H1 (cell line): ENCODE measurements at regions not wholly inside any gene's neighbourhood (a gene's known extent, or its start where the extent isn't known, plus 50 kb on each side); places are given as distances from the start of the nearest gene placed in this dataset.

Experiments used
- CTCF ChIA-PET: fragments of 300-600 bp; sonication (Branson Sonifier 250); formaldehyde crosslinking; loops from one replicate; lab custom pipeline; 2021; ENCODE audit not compliant: partially characterized antibody; lab: Charles Lee
- POLR2A ChIA-PET: fragments of 300-600 bp; sonication (Branson Sonifier 250); formaldehyde crosslinking; loops from one replicate; lab custom pipeline; 2021; ENCODE audit warnings: inconsistent platforms; ENCODE audit not compliant: partially characterized antibody; lab: Charles Lee
- DNase-seq, 2 experiments: peaks; one replicate each; pipeline versions ENCODE4 v3.0.0 to v3.0.0-alpha.2; 2010 to 2022; ENCODE audit warnings: low spot score in 2 of 2, low read depth in 1 of 2, mixed read lengths in 1 of 2
- FAIRE-seq: peaks from 2 replicates; lab custom pipeline; 2011; peaks lifted over from hg19 to GRCh38; lab: Jason Lieb, UNC
- H2AFZ ChIP-seq: 2 replicates; pipeline ENCODE4 v1.8.1; 2012; ENCODE audit warnings: low read length, inconsistent platforms
- H2AK5ac ChIP-seq: 2 replicates; pipeline ENCODE4 v1.6.1; 2013; ENCODE audit warnings: low read depth, low read length
- H2BK120ac ChIP-seq: replicated peaks from 2 replicates; pipeline ENCODE3; 2013; ENCODE audit warnings: low read depth, low read length, inconsistent platforms
- H2BK12ac ChIP-seq: 2 replicates; pipeline ENCODE4 v1.6.1; 2013; ENCODE audit warnings: low read depth, low read length
- H2BK15ac ChIP-seq: 2 replicates; pipeline ENCODE4 v1.6.1; 2013; ENCODE audit warnings: low read length
- H2BK20ac ChIP-seq: 2 replicates; pipeline ENCODE4 v1.6.1; 2013; ENCODE audit warnings: low read length
- H2BK5ac ChIP-seq: 2 replicates; pipeline ENCODE4 v1.6.1; 2013; ENCODE audit warnings: low read depth, low read length
- H3K14ac ChIP-seq: 2 replicates; pipeline ENCODE4 v1.6.1; 2013; ENCODE audit warnings: inconsistent platforms; ENCODE audit not compliant: insufficient read length
- H3K18ac ChIP-seq: 2 replicates; pipeline ENCODE4 v1.6.1; 2013; ENCODE audit warnings: low read length; ENCODE audit errors: extremely low read depth
- H3K23ac ChIP-seq: 2 replicates; pipeline ENCODE4 v1.6.1; 2013; ENCODE audit warnings: inconsistent platforms; ENCODE audit not compliant: insufficient read length
- H3K23me2 ChIP-seq: 2 replicates; pipeline ENCODE4 v1.6.1; 2013; ENCODE audit warnings: low read depth, low read length
- H3K27ac ChIP-seq: 2 replicates; pipeline ENCODE4 v1.6.1; 2011; ENCODE audit warnings: low read depth, low read length, inconsistent platforms
- H3K27me3 ChIP-seq, 4 experiments: replicated peaks in 1 of 4; 1 replicate in 1 of 4; 2 replicates in 3 of 4; pipeline versions ENCODE4 v1.6.1 to v1.8.1; 2011 to 2013; ENCODE audit warnings: low read length in 3 of 4, mild to moderate bottlenecking in 3 of 4, inconsistent platforms in 2 of 4, mixed read lengths in 2 of 4, moderate library complexity in 1 of 4; ENCODE audit not compliant: control insufficient read depth in 3 of 4, insufficient read depth in 3 of 4; ENCODE audit errors: extremely low read depth in 1 of 4
- H3K36me3 ChIP-seq, 4 experiments: 2 replicates each; pipeline versions ENCODE4 v1.6.1 to v1.8.1; 2011 to 2013; ENCODE audit warnings: mild to moderate bottlenecking in 4 of 4, low read length in 3 of 4, moderate library complexity in 2 of 4, control low read depth in 1 of 4, inconsistent platforms in 1 of 4; ENCODE audit not compliant: insufficient read depth in 4 of 4, control insufficient read depth in 2 of 4
- H3K4ac ChIP-seq: replicated peaks from 2 replicates; pipeline ENCODE3; 2013; ENCODE audit warnings: low read length, low read depth, mixed read lengths, inconsistent platforms; ENCODE audit not compliant: insufficient read length
- H3K4me1 ChIP-seq, 4 experiments: replicated peaks in 1 of 4; 1 replicate in 1 of 4; 2 replicates in 3 of 4; pipeline versions ENCODE4 v1.6.1 to v1.8.1; 2011 to 2013; ENCODE audit warnings: low read length in 3 of 4, inconsistent platforms in 2 of 4, mixed read lengths in 1 of 4; ENCODE audit not compliant: insufficient read depth in 4 of 4, control insufficient read depth in 3 of 4
- H3K4me2 ChIP-seq, 2 experiments: 2 replicates each; pipeline versions ENCODE4 v1.6.1 to v1.8.1; 2011 to 2013; ENCODE audit warnings: low read depth in 2 of 2, low read length in 2 of 2, control low read depth in 1 of 2, inconsistent platforms in 1 of 2, mild to moderate bottlenecking in 1 of 2; ENCODE audit not compliant: insufficient read depth in 1 of 2
- H3K4me3 ChIP-seq, 4 experiments: fragments of 200-600, 300-600 bp in 1 of 4; sonication (generic), shearing (Covaris generic), sonication (Bioruptor Twin) in 1 of 4; 2 replicates each; pipeline versions ENCODE4 v1.5.1 to v1.8.1; 2011 to 2016; ENCODE audit warnings: low read length in 4 of 4, low read depth in 3 of 4, control low read depth in 2 of 4, inconsistent platforms in 2 of 4, mild to moderate bottlenecking in 2 of 4, mixed read lengths in 1 of 4, moderate library complexity in 1 of 4; ENCODE audit not compliant: insufficient read depth in 2 of 4; ENCODE audit errors: extremely low read depth in 1 of 4
- H3K56ac ChIP-seq: replicated peaks from 2 replicates; pipeline ENCODE3; 2013; ENCODE audit warnings: low read depth, mild to moderate bottlenecking, mixed read lengths, low read length, inconsistent platforms; ENCODE audit not compliant: insufficient read length
- H3K79me1 ChIP-seq: 2 replicates; pipeline ENCODE4 v1.6.1; 2013; ENCODE audit warnings: low read depth, low read length, control low read depth
- H3K79me2 ChIP-seq, 2 experiments: 2 replicates each; pipeline versions ENCODE4 v1.6.1 to v1.8.1; 2012 to 2013; ENCODE audit warnings: low read length in 2 of 2, mild to moderate bottlenecking in 2 of 2, inconsistent platforms in 1 of 2; ENCODE audit not compliant: insufficient read depth in 2 of 2, control insufficient read depth in 1 of 2
- H3K9ac ChIP-seq, 4 experiments: replicated peaks in 1 of 4; 1 replicate in 1 of 4; 2 replicates in 3 of 4; pipeline versions ENCODE4 v1.6.1 to v1.8.1; 2011 to 2013; ENCODE audit warnings: low read depth in 3 of 4, low read length in 3 of 4, control low read depth in 2 of 4, mild to moderate bottlenecking in 2 of 4, moderate library complexity in 2 of 4, inconsistent platforms in 1 of 4; ENCODE audit errors: extremely low read depth in 1 of 4
- H3K9me3 ChIP-seq, 2 experiments: 2 replicates each; pipeline versions ENCODE4 v1.6.1 to v1.8.1; 2012 to 2013; ENCODE audit warnings: mild to moderate bottlenecking in 2 of 2, moderate library complexity in 2 of 2, control low read depth in 1 of 2, inconsistent platforms in 1 of 2, low read depth in 1 of 2, low read length in 1 of 2, mixed read lengths in 1 of 2; ENCODE audit not compliant: insufficient read depth in 2 of 2
- H4K20me1 ChIP-seq, 2 experiments: replicated peaks in 1 of 2; 2 replicates each; pipeline versions ENCODE3 to v1.8.1; 2011 to 2013; ENCODE audit warnings: inconsistent platforms in 2 of 2, low read length in 2 of 2, mild to moderate bottlenecking in 1 of 2; ENCODE audit not compliant: insufficient read depth in 2 of 2, control insufficient read depth in 1 of 2
- H4K5ac ChIP-seq: 2 replicates; pipeline ENCODE4 v1.6.1; 2013; ENCODE audit warnings: low read length, low read depth, mixed read lengths, inconsistent platforms; ENCODE audit not compliant: insufficient read length
- H4K8ac ChIP-seq: 2 replicates; pipeline ENCODE4 v1.8.0; 2013; ENCODE audit warnings: mild to moderate bottlenecking, moderate library complexity, low read length, inconsistent platforms; ENCODE audit not compliant: insufficient read depth; ENCODE audit errors: extremely low read depth
- H4K91ac ChIP-seq: replicated peaks from 2 replicates; pipeline ENCODE3; 2013; ENCODE audit warnings: low read length, mixed read lengths, inconsistent platforms; ENCODE audit not compliant: insufficient read length
- CHD1 ChIP-seq: IDR thresholded peaks from 2 replicates; pipeline ENCODE4 v1.6.1; 2012; ENCODE audit warnings: low read depth, low read length, improper control_type of control experiment
- JUN ChIP-seq: IDR thresholded peaks from 2 replicates; pipeline ENCODE4 v1.6.1; 2011; ENCODE audit warnings: low read depth, mild to moderate bottlenecking, improper control_type of control experiment, low read length
- NANOG ChIP-seq: IDR thresholded peaks from 2 replicates; pipeline ENCODE4 v1.6.1; 2011; ENCODE audit warnings: low read length, low read depth, mild to moderate bottlenecking, inconsistent platforms; ENCODE audit not compliant: insufficient read depth, poor library complexity, severe bottlenecking
- RBBP5 ChIP-seq: IDR thresholded peaks from 2 replicates; pipeline ENCODE4 v1.7.1; 2012; ENCODE audit warnings: low read depth, mild to moderate bottlenecking, inconsistent platforms, low read length, moderate library complexity, borderline replicate concordance
- SP2 ChIP-seq: IDR thresholded peaks from 2 replicates; pipeline ENCODE4 v1.6.1; 2012; ENCODE audit warnings: mild to moderate bottlenecking, low read length, inconsistent platforms
- WGBS, 2 experiments: shearing (Covaris generic) in 1 of 2; methylation state at CpG; one replicate each; pipeline versions ENCODE4 v1.1.6 to v1.1.7; 2013 to 2015; ENCODE audit warnings: low lambda C conversion rate in 2 of 2, mixed read lengths in 2 of 2, inconsistent platforms in 1 of 2, low coverage in 1 of 2, missing lambda C conversion rate in 1 of 2; ENCODE audit not compliant: insufficient replicate concordance in 2 of 2, insufficient coverage in 1 of 2, insufficient read length in 1 of 2; ENCODE audit errors: extremely low coverage in 1 of 2, missing lambda C conversion rate in 1 of 2; 5-methylcytosine and 5-hydroxymethylcytosine counted together

DNA sequence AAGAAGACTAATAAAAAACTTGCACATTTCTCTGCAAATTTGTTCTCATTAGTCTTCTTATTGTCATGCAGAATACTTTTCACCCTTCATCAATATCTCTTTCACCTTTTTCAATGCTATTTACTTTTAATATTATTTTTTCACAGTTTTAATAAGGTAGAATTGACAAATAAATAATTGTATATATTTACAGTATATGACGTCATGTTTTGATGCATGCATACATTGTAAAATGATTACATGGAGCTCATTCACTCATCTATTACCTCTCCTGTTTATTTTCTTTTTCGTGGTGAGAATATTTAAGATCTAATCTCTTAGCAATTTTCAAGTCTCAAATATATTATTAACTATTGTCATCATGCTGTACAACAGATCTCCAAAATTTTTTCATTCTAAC, 658.2 kb upstream of the MKI67 start:
- DNase-seq = no peak
- H3K18ac ChIP-seq = no peak overlapping the region
- WGBS, 2 experiments = 90% methylated on average over 2 of the region's 2 CpGs; no CpG with 5 or more reads in 1 of the 2 experiments
- H3K27me3 ChIP-seq = peaks cover 0 to 2% (median 0%) of the 10 kb centered on the region in 4 experiments; a peak in 1 of 7 replicates
- H4K20me1 ChIP-seq = no peaks in the 10 kb centered on the region
- no peak overlapping the region for H4K8ac ChIP-seq
- H3K79me2 ChIP-seq = no peaks in the 10 kb centered on the region
- no peak for TF ChIP-seq SP2
- TF ChIP-seq RBBP5 = no peak
- no peak for TF ChIP-seq JUN
- TF ChIP-seq NANOG = no peak
- TF ChIP-seq CHD1 = no peak
- no peak overlapping the region for H2BK120ac ChIP-seq
- no peak overlapping the region for H2BK5ac ChIP-seq
- H2BK15ac ChIP-seq = no peak overlapping the region
- H3K56ac ChIP-seq = no peak overlapping the region
- no peak overlapping the region for H3K4ac ChIP-seq
- no peaks in the 10 kb centered on the region for H3K36me3 ChIP-seq
- no peak overlapping the region for H3K27ac ChIP-seq
- no peaks in the 10 kb centered on the region for H3K4me1 ChIP-seq
- ChIA-PET POLR2A (no interaction called here), CTCF (no interaction called here)
- no peak overlapping the region for H2BK20ac ChIP-seq
- FAIRE-seq = no peak
- no peaks in the 10 kb centered on the region for H3K79me1 ChIP-seq
- no peak overlapping the region for H3K4me3 ChIP-seq
- H3K9ac ChIP-seq = no peak overlapping the region
- no peak overlapping the region for H3K4me2 ChIP-seq
- H2AFZ ChIP-seq = no peak overlapping the region
- no peak overlapping the region for H3K23ac ChIP-seq
- H4K91ac ChIP-seq = no peak overlapping the region
- no peaks in the 10 kb centered on the region for H3K9me3 ChIP-seq
- H3K14ac ChIP-seq = no peak overlapping the region
- no peaks in the 10 kb centered on the region for H3K23me2 ChIP-seq
- no peak overlapping the region for H2BK12ac ChIP-seq
- no peak overlapping the region for H4K5ac ChIP-seq
- H2AK5ac ChIP-seq = no peak overlapping the region
